GM20000 (cell line): ENCODE measurements at regions not wholly inside any gene's neighbourhood (a gene's known extent, or its start where the extent isn't known, plus 50 kb on each side); places are given as distances from the start of the nearest gene placed in this dataset.
"Not testable (repeated sequence)": the region's sequence is repeated elsewhere in the genome, so short reads cannot be mapped to it uniquely, and the experiment has no call there.

Source experiments
- DNase-seq: peaks from one replicate; pipeline ENCODE4 v3.0.0; 2012; ENCODE audit warnings: low spot score
- TF ChIP-seq, protein P1 (sequence below): IDR thresholded peaks from 2 replicates; pipeline ENCODE4 v1.5.1; 2012; ENCODE audit warnings: mild to moderate bottlenecking, control low read depth; ENCODE audit errors: extremely low read depth, missing control alignments

DNA sequence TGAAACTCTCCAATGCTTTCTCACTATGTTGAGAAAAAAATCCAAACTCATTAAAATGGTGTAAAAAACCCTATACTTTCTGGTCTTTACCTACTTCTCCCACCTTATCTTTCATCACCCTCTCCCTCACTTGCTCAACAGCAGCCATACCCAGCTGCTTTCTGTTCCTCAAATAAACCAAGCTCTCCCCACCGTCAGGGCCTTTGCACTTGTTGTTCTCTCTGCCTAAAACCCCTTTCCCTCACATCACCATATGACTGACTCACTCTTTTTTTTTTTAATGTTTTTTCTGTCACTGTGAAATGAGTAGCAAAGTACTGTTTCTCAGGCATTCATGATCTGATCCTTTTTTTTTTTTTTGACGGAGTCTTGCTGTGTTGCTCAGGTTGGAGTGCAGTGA lies 122.3 kb upstream of the TMEM164 start:
- peak; percentile 66 for DNase-seq
- TF ChIP-seq, protein P1, sequence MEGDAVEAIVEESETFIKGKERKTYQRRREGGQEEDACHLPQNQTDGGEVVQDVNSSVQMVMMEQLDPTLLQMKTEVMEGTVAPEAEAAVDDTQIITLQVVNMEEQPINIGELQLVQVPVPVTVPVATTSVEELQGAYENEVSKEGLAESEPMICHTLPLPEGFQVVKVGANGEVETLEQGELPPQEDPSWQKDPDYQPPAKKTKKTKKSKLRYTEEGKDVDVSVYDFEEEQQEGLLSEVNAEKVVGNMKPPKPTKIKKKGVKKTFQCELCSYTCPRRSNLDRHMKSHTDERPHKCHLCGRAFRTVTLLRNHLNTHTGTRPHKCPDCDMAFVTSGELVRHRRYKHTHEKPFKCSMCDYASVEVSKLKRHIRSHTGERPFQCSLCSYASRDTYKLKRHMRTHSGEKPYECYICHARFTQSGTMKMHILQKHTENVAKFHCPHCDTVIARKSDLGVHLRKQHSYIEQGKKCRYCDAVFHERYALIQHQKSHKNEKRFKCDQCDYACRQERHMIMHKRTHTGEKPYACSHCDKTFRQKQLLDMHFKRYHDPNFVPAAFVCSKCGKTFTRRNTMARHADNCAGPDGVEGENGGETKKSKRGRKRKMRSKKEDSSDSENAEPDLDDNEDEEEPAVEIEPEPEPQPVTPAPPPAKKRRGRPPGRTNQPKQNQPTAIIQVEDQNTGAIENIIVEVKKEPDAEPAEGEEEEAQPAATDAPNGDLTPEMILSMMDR = no peak

- DNase-seq = peak; percentile 34
- TF ChIP-seq, protein P1 = peak; percentile 60
Observed at GRCh38 chrX:109886122-109886761, 116.7 kb upstream of the TMEM164 start.

- TF ChIP-seq, protein P1 = no peak
- DNase-seq = no peak
Observed at GRCh38 chrX:109889289-109890006, 113.5 kb upstream of the TMEM164 start.

DNA sequence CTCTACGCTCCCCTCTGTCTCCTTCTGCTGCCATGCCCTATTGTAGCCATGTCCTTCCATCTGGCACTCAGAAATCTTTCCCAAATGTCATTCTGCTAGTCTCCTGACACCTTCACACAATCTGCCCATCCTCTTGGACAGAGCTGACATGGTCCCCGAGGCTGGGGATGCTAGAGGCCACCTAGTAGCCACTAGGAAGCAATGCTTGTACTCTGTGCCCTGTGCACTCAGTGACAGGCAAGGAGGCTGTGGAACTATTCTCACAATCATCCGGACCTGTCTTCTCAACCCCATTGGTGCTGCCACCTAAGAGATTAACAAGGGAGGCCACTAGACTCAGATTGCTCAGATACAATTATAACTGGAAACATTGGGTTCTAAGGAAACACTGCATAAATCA lies 112.6 kb upstream of the TMEM164 start:
- no peak for DNase-seq
- TF ChIP-seq, protein P1 = no peak

DNA sequence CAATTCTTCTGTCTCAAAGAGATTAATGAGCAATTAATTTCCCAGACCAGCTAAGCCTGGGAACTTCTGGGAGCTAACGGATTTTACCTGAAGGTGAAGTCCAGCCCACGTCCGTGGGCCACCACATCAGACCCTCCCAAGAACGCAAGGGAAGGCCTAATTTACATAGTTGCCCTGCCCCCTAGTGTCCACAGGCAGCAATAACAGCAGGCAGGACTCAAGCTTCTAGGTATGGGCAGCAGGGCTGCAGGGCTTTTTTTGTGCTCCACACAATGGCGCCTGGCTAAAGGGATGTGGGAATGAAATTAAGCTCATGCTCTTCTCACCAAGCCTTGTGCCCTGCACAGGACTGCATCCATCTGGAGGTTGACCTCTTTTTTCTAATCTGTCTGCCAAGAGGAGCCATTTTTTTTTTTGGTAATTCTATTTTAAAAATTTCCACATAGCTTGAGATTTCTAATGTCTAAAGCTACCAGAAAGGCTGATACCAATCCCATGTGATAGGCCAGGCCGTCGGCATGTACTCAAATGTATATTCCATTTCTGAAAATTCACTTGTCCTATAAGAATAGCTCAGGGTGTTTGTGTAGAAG lies 111.9 kb upstream of the TMEM164 start:
- DNase-seq = peak; percentile 51
- TF ChIP-seq, protein P1 = peak; percentile 67

DNA sequence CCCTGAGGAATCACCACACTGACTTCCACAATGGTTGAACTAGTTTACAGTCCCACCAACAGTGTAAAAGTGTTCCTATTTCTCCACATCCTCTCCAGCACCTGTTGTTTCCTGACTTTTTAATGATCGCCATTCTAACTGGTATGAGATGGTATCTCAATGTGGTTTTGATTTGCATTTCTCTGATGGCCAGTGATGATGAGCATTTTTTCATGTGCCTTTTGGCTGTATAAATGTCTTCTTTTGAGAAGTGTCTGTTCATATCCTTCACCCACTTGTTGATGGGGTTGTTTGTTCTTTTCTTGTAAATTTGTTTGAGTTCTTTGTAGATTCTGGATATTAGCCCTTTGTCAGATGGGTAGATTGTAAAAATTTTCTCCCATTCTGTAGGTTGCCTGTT lies 106.9 kb upstream of the TMEM164 start:
- DNase-seq = not testable (repeated sequence)

DNA sequence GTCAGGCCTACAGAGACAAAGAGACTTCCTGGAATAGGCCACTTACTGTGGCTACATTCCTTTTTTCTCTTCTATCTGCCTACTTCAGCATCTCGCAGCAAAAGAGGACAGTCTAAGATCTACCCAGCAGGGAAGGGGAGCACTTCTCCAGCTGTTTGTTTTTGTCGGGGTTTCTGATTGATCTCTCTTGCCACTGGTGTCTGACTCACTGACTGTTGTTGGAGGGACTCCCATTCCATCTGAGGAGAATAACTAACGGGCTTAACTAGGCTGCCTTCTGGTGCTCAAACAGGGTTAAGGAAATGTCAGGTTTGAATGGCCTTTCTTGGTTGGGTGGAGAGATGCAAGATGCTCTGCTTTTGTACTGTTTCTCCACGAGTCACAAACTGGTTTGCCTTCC lies 100.2 kb upstream of the TMEM164 start:
- DNase-seq = no peak
- TF ChIP-seq, protein P1 = no peak
